ENCODE measurements at regions not wholly inside any gene's neighbourhood (a gene's known extent, or its start where the extent isn't known, plus 50 kb on each side); places are given as distances from the start of the nearest gene placed in this dataset.

DNA sequence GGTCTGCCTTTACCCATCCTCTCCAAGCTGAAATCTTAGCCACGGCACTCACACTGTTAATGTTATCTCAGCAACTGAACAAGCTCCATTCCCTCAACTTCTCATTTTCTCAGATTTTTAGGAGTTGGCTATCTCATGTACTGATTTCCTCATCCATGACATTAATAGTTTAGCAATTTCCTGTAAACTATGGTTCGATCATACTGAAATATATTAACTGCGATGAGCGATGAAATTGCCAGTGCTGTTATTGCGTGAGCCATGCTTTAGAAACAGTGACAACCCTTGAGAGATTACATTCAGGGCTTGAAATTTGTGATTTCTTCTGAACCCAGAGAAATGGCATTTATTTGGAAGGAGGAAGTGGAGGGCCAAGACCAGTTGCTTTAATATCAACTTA, 223.7 kb downstream of the GPAT3 start:
- Mint-ChIP-seq H3K4me3 (no peak overlapping the region), H3K9me3 (no peaks in the 10 kb centered on the region), H3K36me3 (ENCODE audit: low read depth) (no peaks in the 10 kb centered on the region), H3K4me1 (no peaks in the 10 kb centered on the region), H3K27me3 (ENCODE audit: low read depth) (no peaks in the 10 kb centered on the region), H3K27ac (no peak overlapping the region)
- no peak for TF ChIP-seq CTCF (IDR thresholded peaks at IDR 0.05; ENCODE audit: unreplicated experiment in 3 of 3)

DNA sequence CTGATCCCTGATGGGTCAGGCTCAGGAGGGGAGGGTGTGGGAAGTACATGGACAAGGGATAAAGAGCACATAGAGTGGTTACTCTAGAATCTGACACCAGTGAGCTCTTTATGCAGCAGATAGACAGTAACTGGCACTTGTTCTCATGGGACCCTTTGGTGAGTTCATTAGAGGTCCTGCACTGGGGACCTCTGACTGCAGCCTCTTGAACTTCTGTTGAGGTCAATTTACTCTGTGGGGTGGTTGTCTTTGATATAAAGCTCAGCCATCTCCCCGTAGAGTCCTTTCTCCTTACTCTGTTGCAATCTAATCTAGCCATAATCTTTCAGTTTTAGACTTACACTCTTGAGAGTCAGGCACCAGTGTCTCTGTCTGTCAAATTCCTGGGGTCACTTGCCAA, 222.4 kb downstream of the GPAT3 start:
- Mint-ChIP-seq H3K27ac (no peak overlapping the region), H3K4me1 (no peaks in the 10 kb centered on the region), H3K4me3 (no peak overlapping the region), H3K36me3 (ENCODE audit: low read depth) (no peaks in the 10 kb centered on the region), H3K27me3 (ENCODE audit: low read depth) (no peaks in the 10 kb centered on the region), H3K9me3 (no peaks in the 10 kb centered on the region)
- no peak for TF ChIP-seq CTCF (IDR thresholded peaks at IDR 0.05; ENCODE audit: unreplicated experiment in 3 of 3)

DNA sequence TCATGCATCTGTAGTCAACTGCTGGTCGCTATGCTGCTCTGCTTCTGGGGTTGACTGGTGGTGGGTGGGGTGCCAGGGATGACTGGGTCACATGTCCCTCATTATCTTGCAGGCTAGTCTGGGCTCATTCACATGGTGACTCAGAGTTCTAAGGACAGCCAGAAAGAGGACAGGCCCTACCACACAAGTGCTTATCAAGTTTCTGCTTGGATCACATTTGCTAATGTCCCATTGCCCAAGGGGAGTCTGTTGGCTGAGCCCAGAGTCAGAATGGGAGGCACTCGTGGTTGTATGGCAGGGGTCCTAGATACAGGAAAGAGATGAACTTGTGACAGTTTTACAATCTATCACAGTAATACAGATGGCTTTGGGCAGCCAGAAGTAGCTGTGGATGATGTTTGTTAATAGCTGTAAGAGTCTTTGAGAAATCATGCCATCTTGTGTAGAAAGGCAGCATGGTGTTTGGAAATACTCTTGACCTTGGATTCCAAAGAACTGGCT, 221.3 kb downstream of the GPAT3 start:
- H3K27me3 Mint-ChIP-seq (ENCODE audit: low read depth) = no peaks in the 10 kb centered on the region
- no peaks in the 10 kb centered on the region for H3K36me3 Mint-ChIP-seq (ENCODE audit: low read depth)
- no peaks in the 10 kb centered on the region for H3K9me3 Mint-ChIP-seq
- no peak for TF ChIP-seq CTCF (IDR thresholded peaks at IDR 0.05; ENCODE audit: unreplicated experiment in 3 of 3)
- no peaks in the 10 kb centered on the region for H3K4me1 Mint-ChIP-seq
- H3K4me3 Mint-ChIP-seq = no peak overlapping the region
- no peak overlapping the region for H3K27ac Mint-ChIP-seq

DNA sequence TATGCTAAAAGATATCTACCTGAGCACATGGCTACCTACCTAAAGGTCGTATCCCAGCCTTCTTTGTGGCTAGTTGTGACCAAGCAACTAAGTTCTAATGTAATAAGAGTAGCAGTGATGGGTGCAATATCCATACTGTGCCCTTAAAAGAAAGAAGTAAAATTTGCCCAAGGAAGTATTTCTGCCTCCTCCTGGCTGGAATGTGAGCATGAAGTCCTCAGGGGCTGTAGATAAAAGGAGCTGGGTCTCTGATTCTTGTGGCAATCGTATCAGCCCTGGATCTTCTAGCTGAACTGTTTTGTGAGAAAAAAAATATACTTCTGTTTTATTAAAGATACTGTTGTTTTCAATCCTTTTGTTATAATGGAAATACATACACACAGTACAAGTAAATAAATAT, 217.4 kb downstream of the GPAT3 start:
- no peak overlapping the region for H3K4me3 Mint-ChIP-seq
- H3K4me1 Mint-ChIP-seq = no peaks in the 10 kb centered on the region
- H3K9me3 Mint-ChIP-seq = no peaks in the 10 kb centered on the region
- no peaks in the 10 kb centered on the region for H3K27me3 Mint-ChIP-seq (ENCODE audit: low read depth)
- no peak overlapping the region for H3K27ac Mint-ChIP-seq
- H3K36me3 Mint-ChIP-seq (ENCODE audit: low read depth) = no peaks in the 10 kb centered on the region
- no peak for TF ChIP-seq CTCF (IDR thresholded peaks at IDR 0.05; ENCODE audit: unreplicated experiment in 3 of 3)

DNA sequence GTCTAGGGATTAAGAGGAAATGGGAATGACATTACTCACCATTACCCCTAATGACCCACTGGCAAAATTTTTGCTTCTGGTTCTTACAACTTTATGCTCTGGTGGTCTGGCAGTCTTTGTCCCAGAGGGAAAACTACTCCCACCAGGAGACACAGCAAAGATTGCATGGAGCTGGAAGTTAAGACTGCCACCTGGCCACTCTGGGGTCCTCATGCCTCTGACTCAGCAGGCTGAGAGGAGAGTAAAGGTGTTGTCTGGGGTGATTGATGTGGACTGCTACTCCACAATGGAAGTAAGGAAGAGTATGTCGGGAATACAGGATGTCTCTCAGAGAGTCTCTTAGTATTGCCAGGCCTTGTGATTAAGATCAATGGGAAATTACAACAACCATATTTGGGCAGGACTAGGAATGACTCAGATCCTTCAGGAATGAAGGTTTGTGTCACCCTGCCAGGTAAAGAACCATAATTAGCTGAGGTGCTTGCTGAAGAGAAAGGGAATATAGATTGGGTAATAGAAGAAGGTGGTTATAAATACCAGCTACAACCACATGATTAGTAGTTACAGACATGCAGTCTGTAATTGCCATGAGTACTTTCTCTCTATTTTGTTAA, 215.5 kb downstream of the GPAT3 start:
- TF ChIP-seq CTCF (IDR thresholded peaks at IDR 0.05; ENCODE audit: unreplicated experiment in 3 of 3) = no peak
- Mint-ChIP-seq H3K9me3 (no peaks in the 10 kb centered on the region), H3K27ac (no peak overlapping the region), H3K4me3 (no peak overlapping the region), H3K27me3 (ENCODE audit: low read depth) (peaks cover 5% of the 10 kb centered on the region), H3K36me3 (ENCODE audit: low read depth) (no peaks in the 10 kb centered on the region), H3K4me1 (no peaks in the 10 kb centered on the region)

DNA sequence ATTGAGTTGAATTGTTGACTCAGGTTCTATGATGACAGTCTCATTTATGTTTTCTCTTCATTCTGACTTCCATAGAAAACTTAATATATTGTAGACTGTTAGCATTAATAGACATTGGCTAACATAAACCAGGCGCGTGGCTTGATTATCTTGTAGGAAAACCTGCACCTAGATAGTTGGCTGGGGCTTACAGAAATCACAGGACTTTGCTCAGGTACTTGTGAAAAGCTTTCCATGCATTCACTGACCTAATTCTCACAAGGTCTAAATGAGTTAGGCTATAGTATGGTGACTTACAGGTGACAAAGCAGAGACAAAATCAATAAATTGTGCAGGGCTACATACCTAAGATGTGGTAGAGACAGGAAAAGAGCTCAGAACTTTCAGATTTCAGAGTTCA, 212.8 kb downstream of the GPAT3 start:
- Mint-ChIP-seq H3K36me3 (ENCODE audit: low read depth) (no peaks in the 10 kb centered on the region), H3K27ac (no peak overlapping the region), H3K4me3 (no peak overlapping the region), H3K27me3 (ENCODE audit: low read depth) (peaks cover 5% of the 10 kb centered on the region), H3K4me1 (no peaks in the 10 kb centered on the region), H3K9me3 (no peaks in the 10 kb centered on the region)
- TF ChIP-seq CTCF (IDR thresholded peaks at IDR 0.05; ENCODE audit: unreplicated experiment in 3 of 3) = no peak
